ENCODE measurements at regions not wholly inside any gene's neighbourhood (a gene's known extent, or its start where the extent isn't known, plus 50 kb on each side); places are given as distances from the start of the nearest gene placed in this dataset.

DNA sequence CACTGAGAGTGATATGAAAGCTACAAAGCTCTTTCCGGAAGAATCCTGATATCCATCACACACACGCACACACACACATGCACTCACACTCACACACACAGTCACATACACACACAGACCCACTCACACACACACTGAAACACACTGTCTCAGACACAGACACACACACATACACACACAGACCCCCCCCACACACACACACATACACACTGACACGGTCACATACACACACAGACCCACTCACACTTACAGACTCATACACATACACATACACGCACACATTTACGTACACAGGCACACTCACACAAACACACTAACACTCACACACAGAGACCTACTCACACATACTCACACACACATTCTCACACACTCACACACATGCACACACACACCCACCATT is 58.6 kb downstream of the LIG4 start:
- TF ChIP-seq ZNF70 (CRISPR knock-in tag; IDR thresholded peaks at IDR 0.05) (no peak), ZNF8 (CRISPR knock-in tag; IDR thresholded peaks at IDR 0.05) (no peak), ARNTL (CRISPR knock-in tag; IDR thresholded peaks at IDR 0.05; ENCODE audit: borderline replicate concordance, low read depth) (no peak), ISL1 (CRISPR knock-in tag; IDR thresholded peaks at IDR 0.05) (no peak), ZC3H10 (CRISPR knock-in tag; IDR thresholded peaks at IDR 0.05) (no peak), GLIS3 (CRISPR knock-in tag; IDR thresholded peaks at IDR 0.05) (no peak), ZFP30 (CRISPR knock-in tag; IDR thresholded peaks at IDR 0.05) (no peak), TCF4 (CRISPR knock-in tag; IDR thresholded peaks at IDR 0.05; ENCODE audit: borderline replicate concordance) (no peak), ZNF565 (CRISPR knock-in tag; conservative IDR thresholded peaks at IDR 0.05; ENCODE audit: low read depth) (no peak), PPARA (CRISPR knock-in tag; IDR thresholded peaks at IDR 0.05; ENCODE audit: borderline replicate concordance) (no peak), ESRRG (CRISPR knock-in tag; IDR thresholded peaks at IDR 0.05) (no peak), SNAI2 (CRISPR knock-in tag; IDR thresholded peaks at IDR 0.05) (no peak), BACH2 (CRISPR knock-in tag; IDR thresholded peaks at IDR 0.05; ENCODE audit: borderline replicate concordance) (no peak)
- TF ChIP-seq, protein P1, sequence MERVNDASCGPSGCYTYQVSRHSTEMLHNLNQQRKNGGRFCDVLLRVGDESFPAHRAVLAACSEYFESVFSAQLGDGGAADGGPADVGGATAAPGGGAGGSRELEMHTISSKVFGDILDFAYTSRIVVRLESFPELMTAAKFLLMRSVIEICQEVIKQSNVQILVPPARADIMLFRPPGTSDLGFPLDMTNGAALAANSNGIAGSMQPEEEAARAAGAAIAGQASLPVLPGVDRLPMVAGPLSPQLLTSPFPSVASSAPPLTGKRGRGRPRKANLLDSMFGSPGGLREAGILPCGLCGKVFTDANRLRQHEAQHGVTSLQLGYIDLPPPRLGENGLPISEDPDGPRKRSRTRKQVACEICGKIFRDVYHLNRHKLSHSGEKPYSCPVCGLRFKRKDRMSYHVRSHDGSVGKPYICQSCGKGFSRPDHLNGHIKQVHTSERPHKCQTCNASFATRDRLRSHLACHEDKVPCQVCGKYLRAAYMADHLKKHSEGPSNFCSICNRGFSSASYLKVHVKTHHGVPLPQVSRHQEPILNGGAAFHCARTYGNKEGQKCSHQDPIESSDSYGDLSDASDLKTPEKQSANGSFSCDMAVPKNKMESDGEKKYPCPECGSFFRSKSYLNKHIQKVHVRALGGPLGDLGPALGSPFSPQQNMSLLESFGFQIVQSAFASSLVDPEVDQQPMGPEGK (CRISPR knock-in tag; IDR thresholded peaks at IDR 0.05; ENCODE audit: borderline replicate concordance) = no peak
- TF ChIP-seq, protein P2, sequence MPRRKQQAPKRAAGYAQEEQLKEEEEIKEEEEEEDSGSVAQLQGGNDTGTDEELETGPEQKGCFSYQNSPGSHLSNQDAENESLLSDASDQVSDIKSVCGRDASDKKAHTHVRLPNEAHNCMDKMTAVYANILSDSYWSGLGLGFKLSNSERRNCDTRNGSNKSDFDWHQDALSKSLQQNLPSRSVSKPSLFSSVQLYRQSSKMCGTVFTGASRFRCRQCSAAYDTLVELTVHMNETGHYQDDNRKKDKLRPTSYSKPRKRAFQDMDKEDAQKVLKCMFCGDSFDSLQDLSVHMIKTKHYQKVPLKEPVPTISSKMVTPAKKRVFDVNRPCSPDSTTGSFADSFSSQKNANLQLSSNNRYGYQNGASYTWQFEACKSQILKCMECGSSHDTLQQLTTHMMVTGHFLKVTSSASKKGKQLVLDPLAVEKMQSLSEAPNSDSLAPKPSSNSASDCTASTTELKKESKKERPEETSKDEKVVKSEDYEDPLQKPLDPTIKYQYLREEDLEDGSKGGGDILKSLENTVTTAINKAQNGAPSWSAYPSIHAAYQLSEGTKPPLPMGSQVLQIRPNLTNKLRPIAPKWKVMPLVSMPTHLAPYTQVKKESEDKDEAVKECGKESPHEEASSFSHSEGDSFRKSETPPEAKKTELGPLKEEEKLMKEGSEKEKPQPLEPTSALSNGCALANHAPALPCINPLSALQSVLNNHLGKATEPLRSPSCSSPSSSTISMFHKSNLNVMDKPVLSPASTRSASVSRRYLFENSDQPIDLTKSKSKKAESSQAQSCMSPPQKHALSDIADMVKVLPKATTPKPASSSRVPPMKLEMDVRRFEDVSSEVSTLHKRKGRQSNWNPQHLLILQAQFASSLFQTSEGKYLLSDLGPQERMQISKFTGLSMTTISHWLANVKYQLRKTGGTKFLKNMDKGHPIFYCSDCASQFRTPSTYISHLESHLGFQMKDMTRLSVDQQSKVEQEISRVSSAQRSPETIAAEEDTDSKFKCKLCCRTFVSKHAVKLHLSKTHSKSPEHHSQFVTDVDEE (CRISPR knock-in tag; IDR thresholded peaks at IDR 0.05) = no peak
- TF ChIP-seq, protein P3, sequence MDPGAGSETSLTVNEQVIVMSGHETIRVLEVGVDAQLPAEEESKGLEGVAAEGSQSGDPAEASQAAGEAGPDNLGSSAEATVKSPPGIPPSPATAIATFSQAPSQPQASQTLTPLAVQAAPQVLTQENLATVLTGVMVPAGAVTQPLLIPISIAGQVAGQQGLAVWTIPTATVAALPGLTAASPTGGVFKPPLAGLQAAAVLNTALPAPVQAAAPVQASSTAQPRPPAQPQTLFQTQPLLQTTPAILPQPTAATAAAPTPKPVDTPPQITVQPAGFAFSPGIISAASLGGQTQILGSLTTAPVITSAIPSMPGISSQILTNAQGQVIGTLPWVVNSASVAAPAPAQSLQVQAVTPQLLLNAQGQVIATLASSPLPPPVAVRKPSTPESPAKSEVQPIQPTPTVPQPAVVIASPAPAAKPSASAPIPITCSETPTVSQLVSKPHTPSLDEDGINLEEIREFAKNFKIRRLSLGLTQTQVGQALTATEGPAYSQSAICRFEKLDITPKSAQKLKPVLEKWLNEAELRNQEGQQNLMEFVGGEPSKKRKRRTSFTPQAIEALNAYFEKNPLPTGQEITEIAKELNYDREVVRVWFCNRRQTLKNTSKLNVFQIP (CRISPR knock-in tag; IDR thresholded peaks at IDR 0.05; ENCODE audit: borderline replicate concordance, low read depth) = no peak
- TF ChIP-seq, protein P4, sequence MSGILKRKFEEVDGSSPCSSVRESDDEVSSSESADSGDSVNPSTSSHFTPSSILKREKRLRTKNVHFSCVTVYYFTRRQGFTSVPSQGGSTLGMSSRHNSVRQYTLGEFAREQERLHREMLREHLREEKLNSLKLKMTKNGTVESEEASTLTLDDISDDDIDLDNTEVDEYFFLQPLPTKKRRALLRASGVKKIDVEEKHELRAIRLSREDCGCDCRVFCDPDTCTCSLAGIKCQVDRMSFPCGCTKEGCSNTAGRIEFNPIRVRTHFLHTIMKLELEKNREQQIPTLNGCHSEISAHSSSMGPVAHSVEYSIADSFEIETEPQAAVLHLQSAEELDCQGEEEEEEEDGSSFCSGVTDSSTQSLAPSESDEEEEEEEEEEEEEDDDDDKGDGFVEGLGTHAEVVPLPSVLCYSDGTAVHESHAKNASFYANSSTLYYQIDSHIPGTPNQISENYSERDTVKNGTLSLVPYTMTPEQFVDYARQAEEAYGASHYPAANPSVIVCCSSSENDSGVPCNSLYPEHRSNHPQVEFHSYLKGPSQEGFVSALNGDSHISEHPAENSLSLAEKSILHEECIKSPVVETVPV (CRISPR knock-in tag; IDR thresholded peaks at IDR 0.05) = no peak
- TF ChIP-seq, protein P5, sequence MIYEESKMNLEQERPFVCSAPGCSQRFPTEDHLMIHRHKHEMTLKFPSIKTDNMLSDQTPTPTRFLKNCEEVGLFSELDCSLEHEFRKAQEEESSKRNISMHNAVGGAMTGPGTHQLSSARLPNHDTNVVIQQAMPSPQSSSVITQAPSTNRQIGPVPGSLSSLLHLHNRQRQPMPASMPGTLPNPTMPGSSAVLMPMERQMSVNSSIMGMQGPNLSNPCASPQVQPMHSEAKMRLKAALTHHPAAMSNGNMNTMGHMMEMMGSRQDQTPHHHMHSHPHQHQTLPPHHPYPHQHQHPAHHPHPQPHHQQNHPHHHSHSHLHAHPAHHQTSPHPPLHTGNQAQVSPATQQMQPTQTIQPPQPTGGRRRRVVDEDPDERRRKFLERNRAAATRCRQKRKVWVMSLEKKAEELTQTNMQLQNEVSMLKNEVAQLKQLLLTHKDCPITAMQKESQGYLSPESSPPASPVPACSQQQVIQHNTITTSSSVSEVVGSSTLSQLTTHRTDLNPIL (CRISPR knock-in tag; IDR thresholded peaks at IDR 0.05; ENCODE audit: low read depth) = no peak
- ATAC-seq = no peak

DNA sequence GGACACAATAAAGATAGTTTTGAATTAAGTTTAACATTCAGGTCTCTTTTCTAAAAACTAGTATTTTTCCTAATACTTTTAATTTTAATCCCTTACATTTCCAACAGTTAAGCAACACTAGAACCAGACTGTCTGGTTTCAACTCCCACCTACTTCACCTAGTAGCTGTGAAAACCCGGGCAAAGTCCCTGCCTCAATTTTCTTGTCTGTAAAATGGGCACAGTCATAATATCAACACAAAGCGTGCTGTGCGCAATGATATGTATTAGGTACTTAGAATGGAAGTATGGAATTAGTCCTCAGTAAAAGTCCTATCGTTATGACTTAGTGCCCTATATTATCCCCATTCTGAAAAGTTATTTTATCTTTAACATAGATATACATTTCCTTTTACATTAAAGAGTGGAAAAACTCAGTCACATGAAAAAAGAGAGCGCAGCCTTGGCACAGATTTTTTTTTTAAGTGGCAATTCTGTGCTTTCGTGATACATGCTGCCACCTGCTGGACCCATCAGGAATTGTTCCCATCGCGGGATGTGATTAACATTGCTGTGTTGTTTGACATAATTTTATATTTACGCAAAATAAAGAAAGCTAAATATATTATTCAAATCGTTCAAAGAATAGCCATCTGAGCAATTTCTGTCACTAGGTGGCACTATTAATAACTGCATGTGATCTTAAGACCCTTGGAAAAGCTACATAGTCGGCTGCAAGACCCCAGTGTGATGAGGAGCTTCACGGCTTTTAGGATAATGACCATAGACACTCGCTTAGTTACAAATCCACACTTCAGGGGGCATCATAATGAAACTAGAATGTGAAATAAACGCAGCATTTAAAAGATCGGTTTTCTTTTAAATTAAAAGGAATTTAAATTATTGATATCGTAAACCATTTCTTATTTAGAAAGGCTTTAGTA is 59.9 kb downstream of the LIG4 start:
- peak; percentile 54 for ATAC-seq
- TF ChIP-seq PPARA (CRISPR knock-in tag; IDR thresholded peaks at IDR 0.05; ENCODE audit: borderline replicate concordance) (no peak), RARB (CRISPR knock-in tag; IDR thresholded peaks at IDR 0.05) (no peak), GLIS3 (CRISPR knock-in tag; IDR thresholded peaks at IDR 0.05) (no peak), TCF4 (CRISPR knock-in tag; IDR thresholded peaks at IDR 0.05; ENCODE audit: borderline replicate concordance) (no peak), SNAI2 (CRISPR knock-in tag; IDR thresholded peaks at IDR 0.05) (no peak), ZC3H10 (CRISPR knock-in tag; IDR thresholded peaks at IDR 0.05) (no peak), CSDC2 (CRISPR knock-in tag; IDR thresholded peaks at IDR 0.05) (no peak), TOX (CRISPR knock-in tag; IDR thresholded peaks at IDR 0.05; ENCODE audit: borderline replicate concordance) (no peak), ESRRG (CRISPR knock-in tag; IDR thresholded peaks at IDR 0.05) (no peak), ZNF70 (CRISPR knock-in tag; IDR thresholded peaks at IDR 0.05) (no peak), BACH2 (CRISPR knock-in tag; IDR thresholded peaks at IDR 0.05; ENCODE audit: borderline replicate concordance) (no peak)
- TF ChIP-seq, protein P4 (CRISPR knock-in tag; IDR thresholded peaks at IDR 0.05) = no peak
- TF ChIP-seq, protein P1 (CRISPR knock-in tag; IDR thresholded peaks at IDR 0.05; ENCODE audit: borderline replicate concordance) = no peak
- TF ChIP-seq, protein P5 (CRISPR knock-in tag; IDR thresholded peaks at IDR 0.05; ENCODE audit: low read depth) = no peak
